Heart right ventricle (tissue), 16 donors: ENCODE measurements at regions not wholly inside any gene's neighbourhood (a gene's known extent, or its start where the extent isn't known, plus 50 kb on each side); places are given as distances from the start of the nearest gene placed in this dataset.

Experiments used
- ATAC-seq, 8 donors: fragments of 200-7000 bp; cut with Tn5 transposase; one replicate each; pipeline ENCODE4 v1.9.1; 2020; ENCODE audit warnings: mild to moderate bottlenecking in 8 of 8, moderate library complexity in 8 of 8, moderate number of reproducible peaks in 1 of 8
- DNase-seq, 2 donors: peaks; one replicate each; pipeline ENCODE4 v3.0.0-alpha.2; 2020
- H3K27ac ChIP-seq, 10 donors: fragments of 200-600 bp; sonication (generic) in 2 of 10; one replicate each; pipeline versions ENCODE4 v1.5.0 to v1.8.0; 2020 to 2022; ENCODE audit warnings: mild to moderate bottlenecking in 3 of 10
- H3K27me3 ChIP-seq, 7 donors: fragments of 200-600 bp; one replicate each; pipeline ENCODE4 v1.8.0; 2021 to 2022; ENCODE audit warnings: mild to moderate bottlenecking in 2 of 7
- H3K36me3 ChIP-seq, 9 donors: fragments of 200-600 bp; sonication (generic) in 1 of 9; one replicate each; pipeline versions ENCODE4 v1.5.0 to v1.8.0; 2020 to 2022; ENCODE audit warnings: mild to moderate bottlenecking in 2 of 9
- H3K4me1 ChIP-seq, 9 donors: fragments of 200-600 bp; sonication (generic) in 1 of 9; one replicate each; pipeline versions ENCODE4 v1.5.0 to v1.8.0; 2020 to 2022; ENCODE audit warnings: mild to moderate bottlenecking in 4 of 9
- H3K4me3 ChIP-seq, 10 donors: fragments of 200-600 bp; sonication (generic) in 2 of 10; one replicate each; pipeline versions ENCODE4 v1.5.0 to v1.8.0; 2020 to 2022; ENCODE audit warnings: mild to moderate bottlenecking in 7 of 10, moderate library complexity in 2 of 10
- H3K9me3 ChIP-seq, 11 donors: fragments of 200-600 bp in 10 of 11; sonication (generic) in 2 of 11; one replicate each; pipeline versions ENCODE4 v1.5.0 to v1.8.0; 2013 to 2022; ENCODE audit warnings: mild to moderate bottlenecking in 2 of 11, control low read depth in 1 of 11, moderate library complexity in 1 of 11
- WGBS, 2 donors: extraction: QIAGEN DNeasy Blood & Tissue Kit; methylation state at CpG; one replicate each; pipeline ENCODE4 v1.1.7; 2013; ENCODE audit warnings: inconsistent platforms in 1 of 2; 5-methylcytosine and 5-hydroxymethylcytosine counted together
- intact Hi-C, 10 donors: fragments of 100-400 bp; cut with DNase I; formaldehyde crosslinking; loops; one replicate each; pipeline versions ENCODE4 v1.11.1 to v1.14.2; 2022
- TF ChIP-seq, protein P1 (sequence below), 9 donors: fragments of 200-600 bp; sonication (generic) in 2 of 9; IDR thresholded peaks; one replicate each; pipeline versions ENCODE4 v1.5.0 to v1.8.0; 2021 to 2022; ENCODE audit warnings: antibody characterized with exemption in 9 of 9, mild to moderate bottlenecking in 5 of 9, moderate library complexity in 1 of 9
- donor health status: Arrhythmogenic right ventricular cardiomyopathy.
- donor health status: ischemic (EF 13 %, LVEDD 7.1; RV severe dilation, severe dysfunction).
- donor health status: healthy with polysubstance abuse.
- donor health status: DM: no; HTN: yes; CAD: no.
- donor health status: DM: no; HTN: no; CAD: no.
- donor health status: ischemic (EF 25% LVEDD 6.9; RV normal size, moderate dysfunction).
- donor health status: ischemic (EF 25% LVEDD 5.7; RV mildly dilated, moderate dysfunction).
- donor health status: healthy.
- donor health status: DM: yes; HTN: yes; CAD: no.
- donor health status: Ischemic cardiomyopathy.
- donor health status: ischemic (EF 35%, LVEDD 5.7; RV mildly dilated, moderate dysfunction).
- donor health status: nonischemic (EF 11% LVEDD 7.7; RV severe dilation, severe dysfunction).
- donor health status: DM: yes; HTN: yes; CAD: no.
- donor health status: PGD.
- donor health status: ischemic (EF 29% LVEDD 5.4; RV normal size, mild dysfunction).
- donor health status: nonischemic (EF 23%, LVEDD 6.1; RV moderate dilation, normal function).

- no peak for DNase-seq
- no peaks in the 10 kb centered on the region for H3K27me3 ChIP-seq
- no peak for ATAC-seq
- TF ChIP-seq, protein P1, sequence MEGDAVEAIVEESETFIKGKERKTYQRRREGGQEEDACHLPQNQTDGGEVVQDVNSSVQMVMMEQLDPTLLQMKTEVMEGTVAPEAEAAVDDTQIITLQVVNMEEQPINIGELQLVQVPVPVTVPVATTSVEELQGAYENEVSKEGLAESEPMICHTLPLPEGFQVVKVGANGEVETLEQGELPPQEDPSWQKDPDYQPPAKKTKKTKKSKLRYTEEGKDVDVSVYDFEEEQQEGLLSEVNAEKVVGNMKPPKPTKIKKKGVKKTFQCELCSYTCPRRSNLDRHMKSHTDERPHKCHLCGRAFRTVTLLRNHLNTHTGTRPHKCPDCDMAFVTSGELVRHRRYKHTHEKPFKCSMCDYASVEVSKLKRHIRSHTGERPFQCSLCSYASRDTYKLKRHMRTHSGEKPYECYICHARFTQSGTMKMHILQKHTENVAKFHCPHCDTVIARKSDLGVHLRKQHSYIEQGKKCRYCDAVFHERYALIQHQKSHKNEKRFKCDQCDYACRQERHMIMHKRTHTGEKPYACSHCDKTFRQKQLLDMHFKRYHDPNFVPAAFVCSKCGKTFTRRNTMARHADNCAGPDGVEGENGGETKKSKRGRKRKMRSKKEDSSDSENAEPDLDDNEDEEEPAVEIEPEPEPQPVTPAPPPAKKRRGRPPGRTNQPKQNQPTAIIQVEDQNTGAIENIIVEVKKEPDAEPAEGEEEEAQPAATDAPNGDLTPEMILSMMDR (IDR thresholded peaks at IDR 0.05): no peak
- WGBS, 2 donors: 95 to 98% methylated on average over 3 of the region's 3 CpGs
- H3K36me3 ChIP-seq: no peaks in the 10 kb centered on the region
- intact Hi-C loops: no loop called here
- no peaks in the 10 kb centered on the region for H3K4me1 ChIP-seq
- H3K4me3 ChIP-seq: no peak overlapping the region
- no peak overlapping the region for H3K27ac ChIP-seq
- H3K9me3 ChIP-seq: no peaks in the 10 kb centered on the region
These were observed 150.2 kb upstream of the PTPRG start for GRCh38 chr3:61411009-61411662.

DNA sequence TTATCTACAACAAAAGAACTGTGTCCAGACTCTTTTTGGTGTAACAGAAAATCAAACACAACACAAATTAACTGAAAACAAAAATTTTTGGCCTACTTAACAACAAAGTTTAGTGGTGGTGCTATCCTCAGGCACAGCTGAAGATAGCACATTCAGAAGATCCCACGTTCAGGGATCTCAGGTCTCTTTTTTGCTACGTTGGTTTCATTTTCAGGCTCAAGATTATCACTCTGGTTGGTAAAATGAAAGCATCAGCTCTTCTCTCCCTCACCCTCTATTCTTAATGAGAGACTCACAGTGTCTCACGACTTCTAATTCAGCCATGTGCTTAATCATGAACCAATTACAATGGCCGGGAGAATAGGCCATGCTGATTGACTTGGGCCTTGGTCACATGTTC, 146.9 kb upstream of the PTPRG start:
- TF ChIP-seq, protein P1 (IDR thresholded peaks at IDR 0.05): no peak
- Histone ChIP-seq H3K36me3 (no peaks in the 10 kb centered on the region), H3K4me3 (no peak overlapping the region), H3K27ac (no peak overlapping the region), H3K4me1 (peaks cover 0 to 9% (median 0%) of the 10 kb centered on the region in 9 donors), H3K27me3 (no peaks in the 10 kb centered on the region), H3K9me3 (no peaks in the 10 kb centered on the region)
- ATAC-seq: no peak
- intact Hi-C loops: no loop called here
- DNase-seq: no peak
- 87 to 92% methylated on average over 4 of the region's 4 CpGs for WGBS, 2 donors

DNA sequence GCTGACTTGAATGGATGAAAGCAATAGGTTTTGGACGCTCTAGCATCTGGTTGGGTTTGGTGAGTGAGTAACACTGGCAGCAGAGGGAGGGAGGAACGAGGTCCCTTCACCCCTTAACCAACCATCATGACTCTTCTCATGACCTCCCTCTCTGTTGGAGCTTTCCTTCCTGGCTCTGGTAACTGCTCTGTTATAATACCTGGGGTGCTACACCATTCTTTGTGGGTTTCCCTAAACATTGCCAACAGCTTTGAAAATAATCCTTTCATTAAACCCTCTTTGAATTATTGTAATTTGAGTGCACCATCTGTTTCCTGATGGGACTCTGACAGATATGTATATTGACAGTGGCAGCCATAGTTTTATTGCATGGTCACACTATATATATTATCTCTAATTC, 146.2 kb upstream of the PTPRG start:
- intact Hi-C loops: no loop called here
- DNase-seq: no peak
- Histone ChIP-seq H3K36me3 (no peaks in the 10 kb centered on the region), H3K27ac (no peak overlapping the region), H3K4me3 (no peak overlapping the region), H3K4me1 (peaks cover 0 to 9% (median 0%) of the 10 kb centered on the region in 9 donors), H3K9me3 (no peaks in the 10 kb centered on the region), H3K27me3 (no peaks in the 10 kb centered on the region)
- WGBS, 2 donors: 71 to 77% methylated on average over 2 of the region's 2 CpGs
- ATAC-seq: no peak
- TF ChIP-seq, protein P1 (IDR thresholded peaks at IDR 0.05): no peak

- Histone ChIP-seq H3K27me3 (no peaks in the 10 kb centered on the region), H3K4me3 (no peak overlapping the region), H3K27ac (no peak overlapping the region), H3K36me3 (no peaks in the 10 kb centered on the region), H3K9me3 (no peaks in the 10 kb centered on the region), H3K4me1 (peaks cover 0 to 9% (median 0%) of the 10 kb centered on the region in 9 donors)
- 82 to 85% methylated on average over 1 of the region's 1 CpG for WGBS, 2 donors
- DNase-seq (no peak), ATAC-seq (no peak)
- intact Hi-C loops: no loop called here
- TF ChIP-seq, protein P1 (IDR thresholded peaks at IDR 0.05): no peak
These were observed 144.8 kb upstream of the PTPRG start for GRCh38 chr3:61416618-61417017.
